GM19467 (cell line): ENCODE measurements at regions not wholly inside any gene's neighbourhood (a gene's known extent, or its start where the extent isn't known, plus 50 kb on each side); places are given as distances from the start of the nearest gene placed in this dataset.
"Not testable (repeated sequence)": the region's sequence is repeated elsewhere in the genome, so short reads cannot be mapped to it uniquely, and the experiment has no call there.

ENCODE experiments used
- ATAC-seq: cut with Tn5 transposase; IDR thresholded peaks from one replicate; pipeline ENCODE4 v1.9.1; 2021; ENCODE audit warnings: mild to moderate bottlenecking, moderate library complexity; ENCODE audit not compliant: unreplicated experiment

DNA sequence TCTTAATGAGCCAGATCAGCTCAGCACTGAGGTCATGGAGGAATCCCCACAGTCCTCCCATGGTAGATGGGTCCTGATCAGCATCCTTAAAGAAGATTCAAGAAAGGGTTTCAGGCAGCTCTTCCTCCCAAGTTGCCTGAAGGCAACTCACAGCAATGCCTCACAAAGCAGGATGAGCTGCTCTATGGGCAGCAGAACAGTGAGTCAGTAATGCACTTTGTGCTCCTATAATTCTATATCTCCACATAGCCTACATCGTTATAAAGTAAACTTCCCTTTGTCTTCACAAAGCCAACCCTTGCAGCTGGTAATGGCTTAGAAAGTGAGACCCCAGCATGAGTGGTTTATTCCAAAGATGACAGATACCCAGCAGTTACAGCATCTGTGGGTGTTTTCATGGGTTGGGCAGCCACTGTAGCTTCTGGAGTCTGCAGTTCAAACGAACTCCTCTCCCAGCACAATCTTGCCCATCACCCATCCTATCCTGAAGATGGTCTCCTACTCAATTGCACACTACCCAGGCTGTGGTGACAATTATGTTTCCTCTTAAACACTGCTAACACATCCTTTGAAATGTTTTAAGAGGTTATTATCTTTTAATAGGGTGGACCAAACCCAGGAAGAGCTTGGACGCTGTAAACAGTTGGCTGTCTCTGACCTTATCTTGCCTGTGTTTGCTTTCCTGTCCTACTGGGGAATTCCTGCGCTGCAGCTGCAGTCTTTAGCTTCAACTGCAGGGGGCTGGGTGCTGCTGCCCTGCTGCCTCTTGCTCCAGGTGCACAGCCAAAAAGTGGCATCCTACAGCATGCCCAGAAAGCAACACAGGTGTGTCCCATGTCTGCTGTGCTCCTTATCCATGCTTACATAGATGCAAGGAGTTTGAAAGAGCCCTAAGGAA, 286.9 kb downstream of the ANAPC1 start:
- not testable (repeated sequence) for ATAC-seq

DNA sequence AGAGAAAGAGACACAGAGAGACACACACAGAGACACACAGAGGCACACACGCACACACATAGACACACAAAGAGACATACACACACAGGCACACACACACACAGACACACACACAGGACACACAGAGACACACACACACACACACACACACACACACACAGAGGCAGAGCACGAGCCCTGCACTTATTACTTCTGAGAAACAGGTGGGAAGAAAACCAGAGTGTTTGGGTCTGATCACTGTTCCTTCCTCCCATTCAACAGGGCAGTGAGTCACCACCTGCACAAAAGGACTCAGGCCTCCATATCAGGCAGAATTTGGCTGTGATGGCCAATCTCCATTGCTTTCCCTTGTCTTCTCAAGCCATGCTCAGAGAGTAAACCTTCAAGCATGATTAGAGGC, 285.0 kb downstream of the ANAPC1 start:
- ATAC-seq, result not testable (repeated sequence)

DNA sequence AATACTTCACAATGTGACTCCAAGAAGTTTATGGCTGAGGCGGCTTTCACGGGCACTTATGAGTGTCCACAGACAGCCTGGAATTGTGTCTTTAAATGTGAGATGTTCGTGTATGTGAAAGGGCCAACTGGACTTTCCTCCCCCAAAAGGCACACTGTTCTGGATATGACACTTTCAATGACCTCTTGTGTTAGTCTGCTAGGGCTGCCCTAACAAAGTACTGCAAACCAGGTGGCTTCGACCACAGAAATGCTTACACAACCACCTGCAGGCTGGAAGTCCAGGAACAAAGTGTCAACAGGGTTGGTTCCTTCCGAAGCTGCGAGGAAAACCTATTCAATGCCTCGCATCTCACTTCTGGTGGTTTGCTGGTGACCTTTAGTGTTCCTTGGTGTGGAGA, 281.7 kb downstream of the ANAPC1 start:
- ATAC-seq, result not testable (repeated sequence)

DNA sequence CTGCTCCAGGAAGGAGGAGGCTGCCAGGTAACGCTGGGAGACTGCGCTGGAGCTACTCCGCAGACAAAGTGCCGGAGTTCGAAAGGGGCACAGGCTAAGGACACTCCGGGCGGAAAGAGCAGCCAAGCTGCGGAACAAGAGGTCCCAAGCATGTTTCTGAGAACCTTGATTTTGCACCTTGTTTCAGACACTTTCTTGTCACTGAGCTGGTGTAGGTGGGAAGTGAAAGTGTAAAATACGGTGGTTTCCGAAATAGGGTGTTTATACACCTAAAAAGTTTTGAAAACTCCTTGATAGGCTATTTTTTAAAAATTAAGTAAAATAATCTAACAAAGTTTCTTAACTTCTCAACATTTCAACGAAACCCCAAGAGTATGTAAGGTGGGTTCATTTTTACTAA, 278.2 kb downstream of the ANAPC1 start:
- ATAC-seq, result not testable (repeated sequence)

DNA sequence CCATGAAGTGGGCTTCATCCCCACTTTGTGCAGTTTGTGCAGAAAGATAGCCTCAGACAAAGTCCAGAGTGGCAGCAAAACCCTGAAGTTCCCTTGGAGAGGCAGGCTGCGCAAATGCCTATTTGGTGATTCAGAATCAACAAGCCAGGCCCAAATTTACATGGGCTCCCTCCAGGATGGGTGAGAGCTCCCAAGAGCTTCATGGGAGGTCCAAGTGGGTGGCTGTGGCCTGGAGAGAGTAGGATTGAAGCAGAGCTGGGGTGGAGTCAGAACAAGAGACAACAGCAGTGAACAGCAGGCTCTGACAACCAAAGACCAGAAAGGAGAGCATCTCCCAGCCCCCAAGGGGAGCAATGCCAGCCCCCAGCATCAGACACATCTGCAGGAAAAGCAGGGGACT, 277.4 kb downstream of the ANAPC1 start:
- ATAC-seq, result not testable (repeated sequence)

DNA sequence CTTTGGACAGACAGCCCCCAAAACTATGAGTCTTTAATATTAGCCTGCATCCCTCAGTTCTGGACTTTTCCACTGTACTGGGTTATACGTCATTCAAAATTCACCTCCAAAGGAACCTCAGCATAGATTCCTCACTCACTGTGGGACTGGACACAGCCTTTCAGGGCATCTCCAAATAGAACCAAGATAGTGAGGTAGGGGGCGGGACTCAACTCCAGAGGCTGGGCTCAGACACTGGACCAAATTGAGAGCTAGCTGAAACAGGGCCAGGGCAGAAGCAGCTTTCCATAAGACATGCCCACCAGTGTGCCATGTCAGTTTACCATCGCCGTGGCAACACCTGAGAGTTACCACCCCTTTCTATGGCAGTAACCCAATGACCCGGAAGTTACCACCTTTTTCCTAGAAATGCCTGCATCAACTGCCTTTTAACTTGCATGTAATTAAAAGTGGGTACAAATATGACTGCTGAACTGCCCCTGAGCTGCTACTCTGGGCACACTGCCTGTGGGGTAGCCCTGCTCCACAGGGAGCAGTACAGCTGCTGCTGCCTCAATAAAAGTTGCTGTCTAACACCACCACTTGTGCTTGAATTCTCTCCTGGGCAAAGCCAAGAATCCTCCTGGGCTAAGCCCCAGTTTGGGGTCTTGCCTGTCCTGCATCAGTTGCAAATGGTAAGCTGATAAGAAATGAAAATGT, 274.7 kb downstream of the ANAPC1 start:
- ATAC-seq, result not testable (repeated sequence)

DNA sequence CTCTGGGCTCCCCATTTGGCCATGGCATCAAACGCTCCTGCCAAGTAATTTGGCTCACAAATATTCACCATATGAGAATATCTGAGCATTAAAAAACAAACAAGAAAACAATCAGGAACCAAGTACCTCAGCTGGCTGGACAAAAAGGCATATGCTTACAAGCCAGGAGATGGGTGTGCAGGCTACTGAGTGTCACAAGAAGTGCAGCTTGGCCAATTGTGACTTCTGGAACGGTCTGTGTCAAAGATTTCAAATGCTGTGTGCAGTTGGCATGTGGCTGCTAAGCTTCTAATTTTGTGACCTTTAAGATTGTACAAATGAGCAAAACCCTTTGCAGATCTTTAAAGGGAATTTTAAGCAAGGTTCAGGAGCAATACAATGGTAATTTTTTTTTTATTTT, 274.0 kb downstream of the ANAPC1 start:
- ATAC-seq, result not testable (repeated sequence)

DNA sequence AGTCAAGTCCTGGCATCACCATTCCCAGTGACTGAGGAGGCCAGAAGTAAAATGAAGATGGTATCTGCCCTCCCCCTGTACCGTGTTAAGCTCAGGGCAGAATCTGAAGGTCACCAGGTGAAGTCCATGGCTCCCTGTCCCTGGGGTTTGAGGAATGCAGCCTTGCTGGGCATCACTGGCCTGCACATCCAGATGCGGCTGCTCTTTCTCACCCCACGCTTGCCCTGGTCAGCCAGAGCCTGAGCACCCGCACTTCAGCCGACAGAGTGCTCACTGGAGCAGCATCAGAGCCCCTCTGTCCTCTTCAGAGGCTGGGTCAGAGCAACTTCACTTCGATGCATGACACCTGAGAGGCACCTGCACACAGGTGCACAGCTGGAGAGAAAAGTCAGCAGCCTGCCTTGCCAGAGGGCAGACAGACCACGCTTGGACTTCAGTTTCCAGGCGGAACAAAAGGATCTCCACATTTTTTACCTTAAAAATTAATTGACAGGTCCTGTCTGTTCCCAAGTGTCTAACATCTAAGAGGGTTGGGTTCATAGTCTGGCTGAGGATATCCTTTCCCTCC, 267.3 kb downstream of the ANAPC1 start:
- no peak for ATAC-seq

DNA sequence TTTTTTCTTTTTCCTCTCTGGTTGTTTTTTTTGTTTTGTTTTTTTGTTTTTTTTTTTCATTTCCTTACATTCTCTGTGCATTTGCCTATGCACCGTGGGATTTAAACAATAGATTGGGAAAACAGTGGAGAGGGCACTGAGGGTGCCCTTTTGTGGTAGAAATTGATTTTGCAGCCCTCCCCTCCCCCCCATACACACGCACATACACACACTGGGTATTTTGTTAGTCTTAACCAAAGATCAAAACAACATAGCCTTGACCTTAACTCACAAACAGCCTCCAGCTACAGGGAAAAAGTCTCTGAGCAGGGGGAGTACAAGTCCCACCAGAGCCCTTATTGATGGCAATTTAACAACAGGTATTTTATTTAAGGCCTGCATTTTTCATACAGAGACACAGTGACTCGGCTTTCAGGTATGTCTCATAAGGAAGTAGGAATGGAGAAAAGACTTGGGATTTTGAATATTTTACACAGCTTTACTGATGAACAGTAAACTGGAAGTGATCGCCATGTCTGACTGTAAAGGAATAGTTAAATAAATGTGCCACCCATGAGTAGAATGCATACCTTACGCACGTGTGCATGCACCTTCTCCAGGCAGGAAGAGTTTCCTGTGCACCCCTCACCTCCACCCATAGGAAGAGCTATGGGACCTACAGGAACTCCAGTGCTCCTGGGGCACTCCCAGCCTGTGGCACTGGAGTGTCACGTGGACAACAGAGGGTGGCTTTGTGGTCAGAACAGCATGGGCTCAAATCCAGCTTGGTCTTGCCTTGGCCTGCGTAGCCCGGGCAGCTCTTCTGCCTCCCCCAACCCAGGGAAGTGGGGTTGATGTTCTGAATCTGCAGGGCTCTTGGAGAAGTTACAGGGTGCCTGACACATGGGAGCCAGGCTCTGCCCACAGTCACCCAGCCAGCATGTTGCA, 266.4 kb downstream of the ANAPC1 start:
- ATAC-seq, result no peak

DNA sequence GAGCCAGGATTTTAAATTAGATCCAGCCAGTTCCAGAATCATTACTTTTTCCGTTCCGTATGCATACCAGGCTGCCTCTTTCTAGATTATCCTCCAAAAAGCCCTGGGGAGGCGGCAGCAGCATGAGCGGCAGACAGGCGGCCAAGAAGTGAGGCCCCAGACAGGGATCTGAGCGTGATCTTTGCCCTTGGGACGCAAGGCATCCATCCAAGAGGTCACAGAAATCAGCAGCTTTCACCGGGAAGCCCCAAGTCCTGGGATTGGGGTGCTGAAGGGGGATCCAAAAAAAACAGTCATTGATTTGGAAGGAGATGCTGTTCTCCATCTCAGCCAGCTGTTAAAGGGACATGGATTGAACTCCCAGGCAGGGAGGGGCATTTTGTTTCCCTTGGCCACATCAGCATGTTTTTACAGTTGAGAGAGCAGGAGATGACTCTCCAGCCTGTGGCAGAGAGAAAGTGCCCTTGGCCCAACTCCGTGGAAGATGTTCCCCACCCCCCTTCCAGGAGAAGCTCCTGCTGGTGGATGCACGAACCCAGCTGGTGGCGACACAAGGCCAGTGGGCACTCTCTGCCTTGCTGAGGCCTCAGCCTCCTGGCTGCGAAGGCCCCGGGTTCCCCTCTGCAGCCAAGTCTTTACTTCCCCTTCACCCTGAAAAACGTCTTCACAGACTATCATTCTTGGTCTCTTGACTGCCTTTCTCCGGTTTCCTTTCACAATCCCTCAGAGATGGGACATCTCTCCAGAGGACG, 265.6 kb downstream of the ANAPC1 start:
- no peak for ATAC-seq

DNA sequence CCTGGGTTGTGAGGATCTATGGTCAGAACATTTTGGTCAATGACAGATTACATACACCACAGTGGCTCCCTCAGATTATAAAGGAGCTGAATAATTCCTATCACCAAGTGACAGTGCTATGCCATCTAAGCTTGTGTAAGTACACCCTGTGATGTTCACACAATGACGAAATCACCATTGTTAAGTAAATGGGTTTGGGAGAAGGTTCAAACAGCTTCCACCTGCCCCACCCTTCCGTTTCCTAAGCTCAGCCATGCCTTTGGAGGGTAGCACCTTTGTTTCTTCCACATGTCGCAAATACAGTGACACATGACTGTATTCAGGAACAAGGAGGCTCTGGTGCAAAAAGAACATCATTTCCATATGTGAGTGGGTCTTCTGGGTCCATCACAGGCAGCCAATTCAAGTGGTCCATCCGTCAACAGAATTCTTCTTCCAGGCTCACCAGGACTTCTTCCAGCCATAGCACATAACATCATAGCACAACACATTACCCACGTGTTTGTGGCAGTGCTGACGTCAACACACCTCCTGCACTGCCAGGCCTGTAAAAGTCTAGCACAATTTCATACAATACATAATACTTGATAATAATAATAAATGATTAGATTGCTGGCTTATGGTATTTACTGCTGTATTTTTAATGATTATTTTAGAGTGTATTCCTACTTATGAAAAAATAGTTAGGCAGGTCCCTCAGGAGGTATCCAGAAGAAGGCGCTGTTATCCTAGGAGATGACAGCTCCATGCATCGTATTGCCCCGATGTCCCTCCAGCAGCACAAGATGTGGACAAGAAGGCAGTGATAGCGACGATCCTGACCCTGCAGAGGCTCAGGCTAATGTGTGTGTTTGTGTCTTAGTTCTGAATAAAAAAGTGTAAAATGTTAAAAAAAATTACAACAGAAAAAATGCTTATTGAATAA, 264.8 kb downstream of the ANAPC1 start:
- no peak for ATAC-seq

DNA sequence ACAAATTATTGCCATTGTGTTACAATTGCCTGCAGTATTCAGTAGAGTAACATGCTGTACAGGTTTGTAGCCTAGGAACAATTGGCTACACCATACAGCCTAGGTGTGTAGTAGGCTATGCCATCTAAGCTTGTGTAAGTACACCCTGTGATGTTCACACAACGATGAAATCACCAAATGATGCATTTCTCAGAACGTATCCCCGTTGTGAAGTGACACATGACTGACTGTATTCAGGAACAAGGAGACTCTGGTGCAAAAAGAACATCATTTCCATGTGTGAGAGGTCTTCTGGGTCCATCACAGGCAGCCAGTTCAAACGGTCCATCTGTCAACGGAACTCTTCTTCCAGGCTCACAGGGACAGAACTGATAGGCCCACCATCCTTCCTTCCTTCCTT, 263.7 kb downstream of the ANAPC1 start:
- ATAC-seq, result no peak

DNA sequence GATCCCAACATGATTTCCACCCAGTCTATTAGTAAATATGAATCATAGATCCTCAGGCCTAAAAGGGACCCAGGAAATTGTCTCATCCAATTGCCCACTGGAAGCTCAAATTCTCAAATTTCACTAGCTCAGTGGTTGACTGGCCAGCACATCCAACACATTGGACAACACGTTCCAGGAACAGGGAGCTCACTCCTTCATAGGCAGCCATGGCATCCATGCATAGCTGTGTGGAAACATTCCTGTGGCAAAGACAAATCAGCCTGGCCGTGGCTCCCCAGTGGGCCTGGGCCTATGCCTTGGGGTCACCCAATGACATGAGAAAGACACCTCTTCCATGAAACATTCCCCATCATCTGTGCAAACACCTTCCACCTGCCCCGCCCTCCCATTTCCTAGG, 261.1 kb downstream of the ANAPC1 start:
- no peak for ATAC-seq

DNA sequence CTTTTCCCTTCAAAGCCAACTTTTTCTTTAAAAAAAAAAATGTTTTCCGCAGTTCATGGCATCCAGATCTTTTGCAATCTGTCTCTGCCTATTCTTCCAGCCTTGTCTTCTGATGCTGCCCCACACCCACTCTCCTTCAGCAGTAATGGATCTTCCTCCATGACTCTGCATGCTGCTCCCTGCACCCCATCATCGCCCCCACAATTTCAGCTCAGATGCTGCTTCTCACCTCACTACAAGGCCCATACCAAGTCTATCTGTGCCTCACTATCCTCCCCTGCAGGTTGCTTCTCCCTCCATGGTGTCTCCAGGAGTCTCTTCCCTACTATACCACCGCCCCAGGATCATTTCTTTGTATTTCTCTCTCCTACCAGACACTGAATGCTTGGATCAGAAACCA, 260.6 kb downstream of the ANAPC1 start:
- ATAC-seq, result no peak

DNA sequence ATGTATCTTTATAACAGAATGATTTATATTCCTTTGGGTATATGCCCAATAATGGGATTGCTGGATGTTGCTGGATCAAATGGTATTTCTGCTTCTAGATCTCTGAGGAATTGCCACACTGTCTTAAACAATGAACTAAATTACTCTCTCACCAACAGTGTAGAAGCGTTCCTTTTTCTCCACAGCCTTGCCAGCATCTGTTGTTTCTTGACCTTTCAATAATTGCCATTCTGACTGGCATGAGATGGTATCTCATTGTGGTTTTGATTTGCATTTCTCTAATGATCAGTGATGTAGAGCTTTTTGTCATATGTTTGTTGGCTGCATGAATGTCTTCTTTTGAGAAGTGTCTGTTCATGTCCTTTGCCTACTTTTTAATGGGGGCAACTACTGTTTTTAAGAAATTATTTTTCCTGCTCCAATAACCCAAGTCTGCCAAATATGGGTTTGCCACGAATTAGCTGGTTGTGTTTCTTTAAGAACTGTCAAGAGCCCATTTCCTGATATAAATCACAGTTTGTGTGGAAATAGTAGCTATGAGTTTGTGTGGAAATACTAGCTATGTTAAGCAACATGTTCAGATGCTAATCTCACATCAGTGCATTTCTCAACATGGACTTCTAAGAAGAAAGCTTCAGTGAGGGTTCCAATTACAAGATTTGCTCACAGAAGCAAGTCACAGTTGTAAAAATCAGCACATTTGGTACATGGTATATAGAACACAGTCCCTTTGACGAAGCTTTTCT, 259.4 kb downstream of the ANAPC1 start:
- ATAC-seq, result no peak

DNA sequence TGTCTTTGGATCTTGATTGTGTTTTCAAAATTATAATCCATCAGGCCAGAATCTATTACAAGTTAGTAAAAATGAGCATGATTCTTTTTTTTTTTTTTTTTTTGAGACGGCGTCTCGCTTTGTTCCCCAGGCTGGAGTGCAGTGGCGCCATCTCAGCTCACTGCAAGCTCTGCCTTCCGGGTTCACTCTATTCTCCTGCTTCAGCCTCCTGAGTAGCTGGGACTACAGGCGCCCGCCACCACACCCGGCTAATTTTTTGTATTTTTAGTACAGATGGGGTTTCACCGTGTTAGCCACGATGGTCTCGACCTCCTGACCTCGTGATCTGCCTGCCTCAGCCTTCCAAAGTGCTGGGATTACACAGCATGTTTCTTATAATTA, 258.8 kb downstream of the ANAPC1 start:
- ATAC-seq, result not testable (repeated sequence)

DNA sequence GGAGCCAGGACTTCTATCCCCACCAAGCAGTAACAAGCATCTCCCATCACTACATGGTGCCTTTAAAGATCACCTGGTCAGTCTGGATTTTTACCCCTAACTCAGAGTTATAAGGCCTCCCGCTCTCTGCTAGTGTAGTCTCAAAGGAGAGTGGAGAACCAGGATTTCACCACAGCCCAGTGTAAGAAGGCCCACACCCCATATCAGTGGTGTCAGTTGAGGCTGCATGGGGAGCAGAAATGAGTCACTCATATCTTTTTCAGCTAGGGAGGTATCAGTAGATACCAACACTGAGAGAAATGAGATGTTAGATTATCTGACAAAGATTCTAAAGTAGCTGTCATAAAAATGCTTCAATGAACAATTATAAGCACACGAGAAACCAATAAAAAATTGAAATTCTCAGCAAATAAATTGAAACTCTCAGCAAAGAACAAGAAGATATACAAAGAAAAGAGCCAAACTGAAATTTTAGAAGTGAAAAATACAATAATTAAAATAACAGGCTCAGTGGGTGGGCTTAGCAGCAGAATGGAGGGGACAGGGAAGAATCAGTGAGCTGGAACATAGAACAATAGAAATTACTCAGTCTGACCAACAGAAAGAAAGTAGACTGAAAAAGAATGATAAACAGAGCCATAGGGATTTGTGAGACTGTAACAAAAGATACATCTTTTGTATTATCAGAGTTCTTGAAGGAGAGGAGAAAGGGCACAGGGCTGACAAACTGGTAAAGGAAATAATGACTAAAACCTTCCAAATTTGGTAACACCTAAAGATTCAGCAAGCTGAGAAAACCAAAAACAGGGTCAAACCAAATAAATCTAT, 257.7 kb downstream of the ANAPC1 start:
- no peak for ATAC-seq

DNA sequence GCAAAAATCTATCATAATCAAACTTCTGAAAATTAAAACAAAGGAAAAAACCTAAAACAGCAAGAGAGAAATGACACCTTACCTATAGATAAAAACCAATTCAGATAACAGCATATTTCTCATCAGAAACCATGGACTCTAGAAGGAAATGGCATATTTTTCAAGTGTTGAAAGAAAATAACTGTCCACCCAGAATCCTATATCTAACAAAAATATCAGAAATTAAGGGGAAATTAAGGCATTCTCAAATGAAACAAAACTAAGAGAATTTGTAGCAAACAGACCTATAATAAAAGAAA, 257.2 kb downstream of the ANAPC1 start:
- ATAC-seq, result no peak
